DOHH2 (cell line): ENCODE measurements at regions not wholly inside any gene's neighbourhood (a gene's known extent, or its start where the extent isn't known, plus 50 kb on each side); places are given as distances from the start of the nearest gene placed in this dataset.

ENCODE experiments used
- H3F3A ChIP-seq: fragments of 200-600 bp; sonication (generic), shearing (Covaris generic); 2 replicates; pipeline ENCODE4 v1.6.0; 2016; ENCODE audit warnings: antibody characterized with exemption, mild to moderate bottlenecking; ENCODE audit not compliant: control insufficient read depth, insufficient read depth
- H3K27ac ChIP-seq: fragments of 200-600 bp; sonication (generic); 2 replicates; pipeline ENCODE4 v1.5.1; 2014; ENCODE audit warnings: low read depth, mild to moderate bottlenecking, low read length, moderate library complexity
- H3K27me3 ChIP-seq: fragments of 200-600 bp; sonication (generic); 2 replicates; pipeline ENCODE4 v1.6.1; 2014; ENCODE audit warnings: mild to moderate bottlenecking, low read length, mixed read lengths; ENCODE audit not compliant: control insufficient read depth
- H3K36me3 ChIP-seq: fragments of 200-600 bp; sonication (generic); 2 replicates; pipeline ENCODE4 v1.6.1; 2014; ENCODE audit warnings: mild to moderate bottlenecking, low read length, moderate library complexity, mixed read lengths; ENCODE audit not compliant: control insufficient read depth
- H3K4me1 ChIP-seq: fragments of 200-600 bp; sonication (generic); 2 replicates; pipeline ENCODE4 v1.6.1; 2014; ENCODE audit warnings: mild to moderate bottlenecking, low read length, mixed read lengths; ENCODE audit not compliant: control insufficient read depth
- H3K4me2 ChIP-seq: fragments of 200-600 bp; sonication (generic); 2 replicates; pipeline ENCODE4 v1.6.0; 2014; ENCODE audit warnings: mild to moderate bottlenecking, low read length, moderate library complexity
- H3K4me3 ChIP-seq: fragments of 200-600 bp; sonication (generic); 2 replicates; pipeline ENCODE4 v1.5.1; 2014; ENCODE audit warnings: mild to moderate bottlenecking, low read length, mixed read lengths
- H3K79me2 ChIP-seq: fragments of 200-600 bp; sonication (generic); 2 replicates; pipeline ENCODE4 v1.6.1; 2014; ENCODE audit warnings: mild to moderate bottlenecking, low read length, mixed read lengths; ENCODE audit not compliant: control insufficient read depth
- H3K9me2 ChIP-seq: fragments of 200-600 bp; sonication (generic); replicated peaks from 2 replicates; pipeline ENCODE4 v1.6.1; 2014; ENCODE audit warnings: mild to moderate bottlenecking, low read length, mixed read lengths; ENCODE audit not compliant: control insufficient read depth
- H3K9me3 ChIP-seq: fragments of 200-600 bp; sonication (generic); 2 replicates; pipeline ENCODE4 v1.6.1; 2014; ENCODE audit warnings: antibody characterized with exemption, low read length, mixed read lengths; ENCODE audit not compliant: control insufficient read depth, insufficient read depth
- H4K20me1 ChIP-seq: fragments of 200-600 bp; sonication (generic); 2 replicates; pipeline ENCODE4 v1.6.0; 2014; ENCODE audit warnings: low read depth, mild to moderate bottlenecking, antibody characterized with exemption, low read length, moderate library complexity; ENCODE audit not compliant: control insufficient read depth, insufficient read depth
- CTCF ChIP-seq: fragments of 200-600 bp; sonication (generic); IDR thresholded peaks from one replicate; pipeline ENCODE4 v1.5.1; 2014; ENCODE audit warnings: antibody characterized with exemption, mild to moderate bottlenecking, low read depth, low read length; ENCODE audit not compliant: poor library complexity, severe bottlenecking
- EZH2phosphoT487 ChIP-seq: fragments of 200-600 bp; sonication (generic); IDR thresholded peaks from 2 replicates; pipeline ENCODE4 v1.6.1; 2017; ENCODE audit warnings: borderline replicate concordance, mild to moderate bottlenecking, antibody characterized with exemption, low read length, moderate library complexity, mixed read lengths

DNA sequence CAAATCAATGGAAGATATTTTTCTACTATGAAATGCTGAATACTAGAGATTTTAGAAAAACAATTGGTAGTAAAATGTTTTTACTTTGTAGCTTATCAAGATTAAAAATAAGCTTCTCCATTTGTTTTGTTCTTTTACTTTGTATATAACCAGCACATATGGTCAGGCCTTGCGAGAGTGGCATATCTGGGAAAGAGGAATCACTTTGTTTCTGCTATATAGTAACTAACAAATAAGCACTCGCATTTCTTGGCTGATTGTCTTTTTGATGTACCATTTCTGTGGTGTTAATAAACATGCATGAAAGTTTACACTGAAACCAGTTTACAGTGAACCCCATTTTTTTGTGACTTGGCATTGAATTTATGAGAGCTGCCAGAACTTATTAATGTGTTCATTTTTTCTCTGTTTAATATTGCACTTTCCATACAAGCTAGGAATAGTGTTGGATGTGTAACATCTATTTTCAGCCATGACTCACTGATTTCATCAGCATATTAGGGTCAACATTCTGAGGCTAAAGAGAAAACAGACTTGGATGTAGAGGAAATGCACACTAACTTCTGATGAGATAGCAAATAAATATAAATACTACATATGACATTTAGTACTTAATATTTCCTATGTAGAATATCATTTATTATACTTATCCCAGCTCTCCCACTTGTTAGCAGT lies 635.5 kb downstream of the KCNH5 start:
- Histone ChIP-seq H3K9me2 (no peaks in the 10 kb centered on the region), H3K4me1 (no peaks in the 10 kb centered on the region), H3K9me3 (no peaks in the 10 kb centered on the region), H4K20me1 (no peaks in the 10 kb centered on the region), H3K4me3 (no peak overlapping the region), H3K36me3 (no peaks in the 10 kb centered on the region), H3K79me2 (no peaks in the 10 kb centered on the region), H3K4me2 (no peak overlapping the region), H3K27ac (no peak overlapping the region), H3K27me3 (no peaks in the 10 kb centered on the region), H3F3A (no peaks in the 10 kb centered on the region)
- TF ChIP-seq CTCF, result no peak
- TF ChIP-seq EZH2phosphoT487, result no peak

GRCh38 chr14:62420847-62421246 lies 624.4 kb downstream of the KCNH5 start:
- H3K27me3 ChIP-seq, result no peaks in the 10 kb centered on the region
- TF ChIP-seq EZH2phosphoT487 (no peak), CTCF (no peak)
- H3K79me2 ChIP-seq, result no peaks in the 10 kb centered on the region
- no peak overlapping the region for H3K4me3 ChIP-seq
- H3K36me3 ChIP-seq, result no peaks in the 10 kb centered on the region
- no peaks in the 10 kb centered on the region for H3K9me2 ChIP-seq
- no peaks in the 10 kb centered on the region for H3K9me3 ChIP-seq
- no peaks in the 10 kb centered on the region for H4K20me1 ChIP-seq
- H3K27ac ChIP-seq, result no peak overlapping the region
- H3F3A ChIP-seq, result no peaks in the 10 kb centered on the region
- no peaks in the 10 kb centered on the region for H3K4me1 ChIP-seq
- H3K4me2 ChIP-seq, result no peak overlapping the region

- H3K9me3 ChIP-seq, result no peaks in the 10 kb centered on the region
- H3K27me3 ChIP-seq, result no peaks in the 10 kb centered on the region
- H3K4me1 ChIP-seq, result no peaks in the 10 kb centered on the region
- no peak overlapping the region for H3K4me3 ChIP-seq
- no peaks in the 10 kb centered on the region for H4K20me1 ChIP-seq
- H3F3A ChIP-seq, result no peaks in the 10 kb centered on the region
- H3K4me2 ChIP-seq, result no peak overlapping the region
- H3K36me3 ChIP-seq, result no peaks in the 10 kb centered on the region
- H3K79me2 ChIP-seq, result no peaks in the 10 kb centered on the region
- no peak for TF ChIP-seq CTCF
- no peak for TF ChIP-seq EZH2phosphoT487
- no peak overlapping the region for H3K27ac ChIP-seq
- H3K9me2 ChIP-seq, result no peaks in the 10 kb centered on the region
Measured at GRCh38 chr14:62428429-62429203, 616.6 kb downstream of the KCNH5 start.
